Neural crest cell (in vitro differentiated cells): ENCODE measurements at regions not wholly inside any gene's neighbourhood (a gene's known extent, or its start where the extent isn't known, plus 50 kb on each side); places are given as distances from the start of the nearest gene placed in this dataset.

Experiments
- DNase-seq: peaks from one replicate; pipeline ENCODE4 v3.0.0; 2021; ENCODE audit warnings: low read depth, mixed read lengths, low spot score
- H3K27ac Mint-ChIP-seq: one replicate; pipeline ENCODE4 v1.8.0; 2021; ENCODE audit warnings: mild to moderate bottlenecking, mixed read lengths; ENCODE audit not compliant: unreplicated experiment
- H3K27me3 Mint-ChIP-seq: 2 replicates; pipeline ENCODE4 v1.8.0; 2021; ENCODE audit warnings: low read depth, mild to moderate bottlenecking, mixed read lengths
- H3K36me3 Mint-ChIP-seq: 2 replicates; pipeline ENCODE4 v1.8.0; 2021; ENCODE audit warnings: low read depth, mild to moderate bottlenecking, mixed read lengths
- H3K4me1 Mint-ChIP-seq: 2 replicates; pipeline ENCODE4 v1.8.0; 2021; ENCODE audit warnings: mixed read lengths
- H3K4me3 Mint-ChIP-seq: one replicate; pipeline ENCODE4 v1.8.0; 2021; ENCODE audit warnings: mild to moderate bottlenecking, mixed read lengths
- H3K9me3 Mint-ChIP-seq: 2 replicates; pipeline ENCODE4 v1.8.0; 2021; ENCODE audit warnings: mixed read lengths
- TF ChIP-seq, protein P1 (sequence below): fragments of 200-600 bp; sonication (generic); conservative IDR thresholded peaks from 2 replicates; pipeline ENCODE4 v1.5.0; 2021; ENCODE audit warnings: antibody characterized with exemption, mild to moderate bottlenecking

DNA sequence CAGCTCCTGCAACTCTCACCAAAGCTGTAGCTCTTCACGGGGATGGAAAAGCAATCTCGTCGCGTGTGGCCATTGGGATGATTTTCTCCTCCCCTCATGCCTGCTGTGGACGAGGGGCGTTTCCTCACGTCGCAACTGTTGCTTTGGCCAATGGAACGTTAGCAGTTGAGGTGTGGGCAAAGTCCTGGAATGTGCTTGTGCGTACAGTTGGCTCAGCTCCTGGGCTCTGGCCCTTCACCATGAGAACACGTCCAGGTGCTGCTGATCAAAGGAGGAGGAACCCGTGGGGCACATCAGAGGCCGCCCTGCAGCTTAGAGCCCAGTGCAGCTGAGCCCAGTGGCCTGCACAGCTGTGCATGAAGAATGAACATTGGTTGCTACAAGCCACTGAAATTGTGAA lies 186.1 kb downstream of the TJP1 start:
- no peak overlapping the region for H3K4me3 Mint-ChIP-seq
- H3K27ac Mint-ChIP-seq: no peak overlapping the region
- no peak for DNase-seq
- no peaks in the 10 kb centered on the region for H3K9me3 Mint-ChIP-seq
- H3K36me3 Mint-ChIP-seq: no peaks in the 10 kb centered on the region
- TF ChIP-seq, protein P1, sequence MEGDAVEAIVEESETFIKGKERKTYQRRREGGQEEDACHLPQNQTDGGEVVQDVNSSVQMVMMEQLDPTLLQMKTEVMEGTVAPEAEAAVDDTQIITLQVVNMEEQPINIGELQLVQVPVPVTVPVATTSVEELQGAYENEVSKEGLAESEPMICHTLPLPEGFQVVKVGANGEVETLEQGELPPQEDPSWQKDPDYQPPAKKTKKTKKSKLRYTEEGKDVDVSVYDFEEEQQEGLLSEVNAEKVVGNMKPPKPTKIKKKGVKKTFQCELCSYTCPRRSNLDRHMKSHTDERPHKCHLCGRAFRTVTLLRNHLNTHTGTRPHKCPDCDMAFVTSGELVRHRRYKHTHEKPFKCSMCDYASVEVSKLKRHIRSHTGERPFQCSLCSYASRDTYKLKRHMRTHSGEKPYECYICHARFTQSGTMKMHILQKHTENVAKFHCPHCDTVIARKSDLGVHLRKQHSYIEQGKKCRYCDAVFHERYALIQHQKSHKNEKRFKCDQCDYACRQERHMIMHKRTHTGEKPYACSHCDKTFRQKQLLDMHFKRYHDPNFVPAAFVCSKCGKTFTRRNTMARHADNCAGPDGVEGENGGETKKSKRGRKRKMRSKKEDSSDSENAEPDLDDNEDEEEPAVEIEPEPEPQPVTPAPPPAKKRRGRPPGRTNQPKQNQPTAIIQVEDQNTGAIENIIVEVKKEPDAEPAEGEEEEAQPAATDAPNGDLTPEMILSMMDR: no peak
- no peaks in the 10 kb centered on the region for H3K27me3 Mint-ChIP-seq
- peaks cover 23% of the 10 kb centered on the region for H3K4me1 Mint-ChIP-seq

DNA sequence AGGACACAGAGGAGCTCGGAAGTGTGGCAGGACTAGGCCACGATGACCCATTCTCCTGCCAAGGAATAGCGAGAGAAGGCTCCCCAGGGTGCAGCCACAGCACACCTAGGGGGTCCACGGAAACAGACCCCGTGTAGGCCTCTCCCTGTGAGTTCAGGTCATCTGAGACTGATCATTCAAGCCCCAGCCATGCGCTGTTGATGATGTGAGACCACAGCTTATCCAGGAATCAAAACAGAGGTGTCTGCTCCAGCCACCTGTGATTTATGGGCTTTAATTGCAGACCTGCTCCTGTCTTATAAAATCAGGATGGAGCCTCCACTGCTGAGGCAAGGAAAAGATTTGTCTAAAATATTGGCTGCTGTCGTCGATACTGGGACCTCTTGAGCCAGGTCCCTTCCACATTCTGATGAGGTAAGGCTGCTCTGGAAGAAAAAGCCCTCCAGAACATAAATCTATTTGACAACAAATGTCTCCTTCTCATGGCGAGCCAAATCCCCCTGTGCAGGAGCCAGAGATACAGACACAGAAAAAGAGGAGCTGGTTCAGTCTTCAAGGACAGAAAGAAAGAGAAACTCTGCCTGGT lies 186.7 kb downstream of the TJP1 start:
- H3K9me3 Mint-ChIP-seq: no peaks in the 10 kb centered on the region
- no peak overlapping the region for H3K4me3 Mint-ChIP-seq

DNA sequence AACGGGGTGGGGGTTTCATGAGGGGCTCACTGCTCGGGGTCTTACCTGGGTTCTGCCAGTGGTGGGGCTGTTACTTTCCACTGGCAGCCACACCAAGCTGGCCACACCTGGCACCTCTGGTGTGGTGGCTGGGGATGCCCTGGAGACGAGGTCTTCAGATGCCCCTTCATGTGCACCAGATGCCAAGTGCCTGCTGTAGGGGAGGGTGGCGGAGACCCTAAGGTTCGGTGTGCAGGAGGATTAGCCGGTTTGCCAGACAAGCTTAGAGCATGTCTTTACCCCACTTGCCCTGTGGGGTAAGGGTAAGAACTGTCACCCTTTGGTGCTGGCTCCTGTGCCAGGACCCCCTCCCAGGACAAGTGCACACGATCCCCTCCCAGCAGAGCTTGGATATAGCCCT lies 188.3 kb downstream of the TJP1 start:
- H3K4me1 Mint-ChIP-seq: peaks cover 22% of the 10 kb centered on the region
- H3K27me3 Mint-ChIP-seq: no peaks in the 10 kb centered on the region
- H3K4me3 Mint-ChIP-seq: no peak overlapping the region
- H3K36me3 Mint-ChIP-seq: no peaks in the 10 kb centered on the region
- TF ChIP-seq, protein P1: no peak
- H3K9me3 Mint-ChIP-seq: no peaks in the 10 kb centered on the region
- no peak overlapping the region for H3K27ac Mint-ChIP-seq
- DNase-seq: no peak

More for the DNA sequence above, 186.7 kb downstream of the TJP1 start:
- TF ChIP-seq, protein P1: no peak
- Mint-ChIP-seq H3K4me1 (peaks cover 23% of the 10 kb centered on the region), H3K27ac (no peak overlapping the region), H3K36me3 (no peaks in the 10 kb centered on the region), H3K27me3 (no peaks in the 10 kb centered on the region)
- no peak for DNase-seq

DNA sequence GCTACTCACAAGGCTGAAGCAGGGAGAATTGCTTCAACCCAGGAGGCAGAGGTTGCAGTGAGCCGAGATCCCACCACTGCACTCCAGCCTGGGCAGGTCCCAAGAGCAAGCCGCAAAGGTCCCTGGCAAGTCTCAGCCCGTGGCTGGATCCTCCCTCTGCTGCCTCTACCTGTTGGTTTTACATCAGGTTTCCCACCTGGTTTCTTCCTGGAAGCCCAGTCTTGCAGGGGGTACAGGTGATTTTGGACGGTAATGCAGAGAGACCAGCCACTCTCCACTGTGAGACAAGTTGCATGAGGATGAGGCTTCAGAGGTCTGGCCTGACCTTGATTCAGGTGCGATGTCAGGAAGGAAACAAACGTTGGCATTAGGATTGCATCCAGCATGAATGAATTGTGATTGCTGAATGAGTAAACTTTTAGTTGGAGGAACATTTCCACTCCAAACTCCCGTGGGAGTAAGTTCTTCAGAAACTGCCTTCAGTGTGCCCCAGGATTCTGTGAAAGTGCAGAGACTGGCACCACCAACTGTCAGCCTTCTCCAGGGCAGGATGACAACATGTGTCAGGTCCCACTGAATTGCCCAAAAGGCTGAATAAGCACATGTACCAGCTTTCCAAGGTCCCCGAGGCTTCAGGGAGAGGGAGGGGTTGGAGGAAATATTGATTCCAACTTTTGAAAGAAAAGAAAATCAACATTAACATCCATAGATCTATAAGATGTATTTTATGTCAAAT lies 189.4 kb downstream of the TJP1 start:
- no peak for DNase-seq
- Mint-ChIP-seq H3K4me1 (peaks cover 19% of the 10 kb centered on the region), H3K27me3 (no peaks in the 10 kb centered on the region), H3K27ac (no peak overlapping the region), H3K9me3 (no peaks in the 10 kb centered on the region), H3K36me3 (no peaks in the 10 kb centered on the region), H3K4me3 (no peak overlapping the region)
- TF ChIP-seq, protein P1: no peak

DNA sequence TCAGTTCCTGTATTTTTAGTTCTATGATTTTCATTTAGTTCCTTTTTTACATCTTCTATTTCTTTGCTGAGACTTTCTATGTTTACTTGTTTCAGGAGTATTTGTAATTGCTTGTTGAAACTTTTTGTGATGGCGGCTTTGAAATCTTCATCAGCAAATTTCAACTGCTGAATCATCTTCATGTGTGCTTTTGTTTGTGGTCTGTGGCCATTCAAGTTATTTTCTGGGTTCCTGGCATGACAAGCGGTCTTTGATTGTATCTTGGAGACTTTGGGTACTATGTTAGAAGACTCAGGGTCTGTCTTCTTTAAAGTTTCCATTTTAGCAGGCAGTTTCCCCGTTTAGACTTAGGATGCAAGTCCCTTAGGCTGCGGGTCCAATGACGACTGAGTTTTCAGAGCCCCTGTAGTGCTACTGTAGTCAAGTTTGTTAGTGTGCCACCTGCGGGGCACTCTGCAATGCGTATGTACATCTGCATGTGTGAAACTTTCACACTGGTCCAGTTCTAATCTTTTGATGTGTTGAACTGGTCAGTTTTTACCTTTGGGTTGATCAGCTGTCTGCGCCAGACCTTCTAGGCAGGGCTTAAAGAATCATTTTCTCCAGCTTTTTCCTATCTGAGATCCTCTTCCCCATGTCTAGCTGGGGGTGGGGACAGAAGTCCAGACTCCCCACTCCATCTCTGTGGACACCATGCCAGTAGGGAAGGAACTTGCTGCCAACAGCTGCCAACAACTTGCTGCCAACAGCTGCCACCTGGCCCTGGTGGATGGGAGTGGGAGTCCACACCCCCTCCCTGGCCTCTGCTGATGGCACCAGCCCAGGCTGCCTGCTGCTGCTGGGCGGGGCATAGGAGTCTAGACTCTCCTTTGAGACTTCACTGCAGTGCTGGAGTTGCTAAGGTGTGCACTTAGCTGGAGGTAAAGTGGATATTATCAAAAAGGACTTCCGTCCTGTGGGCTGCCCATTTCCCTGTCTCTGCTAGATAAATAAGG lies 190.9 kb downstream of the TJP1 start:
- no peaks in the 10 kb centered on the region for H3K36me3 Mint-ChIP-seq
- H3K27me3 Mint-ChIP-seq: no peaks in the 10 kb centered on the region
- H3K9me3 Mint-ChIP-seq: peaks cover 2% of the 10 kb centered on the region
- H3K4me3 Mint-ChIP-seq: no peak overlapping the region
- H3K4me1 Mint-ChIP-seq: peaks cover 4% of the 10 kb centered on the region
- H3K27ac Mint-ChIP-seq: no peak overlapping the region
- DNase-seq: no peak
- TF ChIP-seq, protein P1: no peak
